HUES64 (cell line): ENCODE measurements at regions not wholly inside any gene's neighbourhood (a gene's known extent, or its start where the extent isn't known, plus 50 kb on each side); places are given as distances from the start of the nearest gene placed in this dataset.

Experiments
- H3K27ac ChIP-seq: 2 replicates; pipeline ENCODE4 v1.7.0; 2013; ENCODE audit warnings: low read depth, low read length, inconsistent platforms
- H3K27me3 ChIP-seq: 2 replicates; pipeline ENCODE4 v1.6.1; 2013; ENCODE audit warnings: mild to moderate bottlenecking, low read length; ENCODE audit not compliant: insufficient read depth
- H3K36me3 ChIP-seq: 2 replicates; pipeline ENCODE4 v1.6.1; 2013; ENCODE audit warnings: mild to moderate bottlenecking, low read length; ENCODE audit not compliant: insufficient read depth
- H3K4me1 ChIP-seq: 2 replicates; pipeline ENCODE4 v1.6.1; 2013; ENCODE audit warnings: mild to moderate bottlenecking, low read length, moderate library complexity; ENCODE audit not compliant: insufficient read depth
- H3K4me3 ChIP-seq: 2 replicates; pipeline ENCODE4 v1.5.1; 2013; ENCODE audit warnings: mild to moderate bottlenecking, low read length, moderate library complexity
- H3K9ac ChIP-seq: 2 replicates; pipeline ENCODE4 v1.6.1; 2013; ENCODE audit warnings: mild to moderate bottlenecking, low read depth, low read length
- H3K9me3 ChIP-seq: 2 replicates; pipeline ENCODE4 v1.6.1; 2013; ENCODE audit warnings: low read depth, low read length; ENCODE audit not compliant: insufficient read depth
- WGBS: fragments of 150-250, 120-280 bp; methylation state at CpG from one replicate; pipeline ENCODE4 v1.1.7; 2013; ENCODE audit warnings: missing lambda C conversion rate; 5-methylcytosine and 5-hydroxymethylcytosine counted together

- Histone ChIP-seq H3K9me3 (no peaks in the 10 kb centered on the region), H3K9ac (no peak overlapping the region), H3K4me3 (no peak overlapping the region), H3K27me3 (no peaks in the 10 kb centered on the region), H3K36me3 (no peaks in the 10 kb centered on the region), H3K4me1 (no peaks in the 10 kb centered on the region), H3K27ac (no peak overlapping the region)
- WGBS, result 90% methylated on average over 3 of the region's 3 CpGs
These were observed 121.3 kb upstream of the JUN start for GRCh38 chr1:58905126-58905490.

- H3K27ac ChIP-seq, result no peak overlapping the region
- H3K4me1 ChIP-seq, result no peaks in the 10 kb centered on the region
- H3K9ac ChIP-seq, result no peak overlapping the region
- 87% methylated on average over 3 of the region's 3 CpGs for WGBS
- H3K27me3 ChIP-seq, result no peaks in the 10 kb centered on the region
- H3K9me3 ChIP-seq, result no peaks in the 10 kb centered on the region
- H3K4me3 ChIP-seq, result no peak overlapping the region
- H3K36me3 ChIP-seq, result no peaks in the 10 kb centered on the region
These were observed 121.9 kb upstream of the JUN start for GRCh38 chr1:58905628-58906221.

GRCh38 chr1:58907398-58907797 lies 123.6 kb upstream of the JUN start:
- no peaks in the 10 kb centered on the region for H3K9me3 ChIP-seq
- WGBS, result 93% methylated on average over 3 of the region's 3 CpGs
- no peak overlapping the region for H3K27ac ChIP-seq
- no peak overlapping the region for H3K4me3 ChIP-seq
- no peaks in the 10 kb centered on the region for H3K27me3 ChIP-seq
- no peaks in the 10 kb centered on the region for H3K36me3 ChIP-seq
- H3K9ac ChIP-seq, result no peak overlapping the region
- H3K4me1 ChIP-seq, result no peaks in the 10 kb centered on the region

- H3K4me1 ChIP-seq, result no peaks in the 10 kb centered on the region
- no peak overlapping the region for H3K4me3 ChIP-seq
- H3K9ac ChIP-seq, result no peak overlapping the region
- H3K36me3 ChIP-seq, result no peaks in the 10 kb centered on the region
- no peak overlapping the region for H3K27ac ChIP-seq
- H3K27me3 ChIP-seq, result no peaks in the 10 kb centered on the region
- 100% methylated on average over 2 of the region's 3 CpGs for WGBS
- H3K9me3 ChIP-seq, result no peaks in the 10 kb centered on the region
These were observed 125.0 kb upstream of the JUN start for GRCh38 chr1:58908561-58909560.

- H3K27me3 ChIP-seq, result no peaks in the 10 kb centered on the region
- no peak overlapping the region for H3K27ac ChIP-seq
- H3K9me3 ChIP-seq, result peaks cover 8% of the 10 kb centered on the region; the same call in 1 of the 2 replicates
- no peaks in the 10 kb centered on the region for H3K4me1 ChIP-seq
- 95% methylated on average over 3 of the region's 3 CpGs for WGBS
- no peak overlapping the region for H3K4me3 ChIP-seq
- H3K9ac ChIP-seq, result no peak overlapping the region
- no peaks in the 10 kb centered on the region for H3K36me3 ChIP-seq
These were observed 126.3 kb upstream of the JUN start for GRCh38 chr1:58909914-58910681.

GRCh38 chr1:58911841-58912499 lies 128.1 kb upstream of the JUN start:
- 90% methylated on average over 6 of the region's 7 CpGs for WGBS
- peaks cover 17% of the 10 kb centered on the region for H3K9me3 ChIP-seq
- H3K36me3 ChIP-seq, result no peaks in the 10 kb centered on the region

GRCh38 chr1:58914925-58915324 lies 131.1 kb upstream of the JUN start:
- H3K27ac ChIP-seq, result no peak overlapping the region
- H3K9ac ChIP-seq, result no peak overlapping the region
- no peaks in the 10 kb centered on the region for H3K4me1 ChIP-seq
- no peaks in the 10 kb centered on the region for H3K27me3 ChIP-seq
- H3K36me3 ChIP-seq, result no peaks in the 10 kb centered on the region
- no peak overlapping the region for H3K4me3 ChIP-seq
- peaks cover 17% of the 10 kb centered on the region for H3K9me3 ChIP-seq

More at GRCh38 chr1:58911841-58912499, 128.1 kb upstream of the JUN start:
- Histone ChIP-seq H3K4me1 (no peaks in the 10 kb centered on the region), H3K27ac (no peak overlapping the region), H3K27me3 (no peaks in the 10 kb centered on the region), H3K4me3 (no peak overlapping the region), H3K9ac (no peak overlapping the region)

- Histone ChIP-seq H3K4me1 (no peaks in the 10 kb centered on the region), H3K27me3 (no peaks in the 10 kb centered on the region), H3K4me3 (no peak overlapping the region), H3K9me3 (peaks cover 17% of the 10 kb centered on the region), H3K36me3 (no peaks in the 10 kb centered on the region), H3K9ac (no peak overlapping the region), H3K27ac (no peak overlapping the region)
- 100% methylated on average over 1 of the region's 4 CpGs for WGBS
These were observed 133.6 kb upstream of the JUN start for GRCh38 chr1:58917436-58917835.

GRCh38 chr1:58919226-58919958 lies 135.5 kb upstream of the JUN start:
- Histone ChIP-seq H3K27ac (no peak overlapping the region), H3K4me3 (no peak overlapping the region), H3K36me3 (no peaks in the 10 kb centered on the region), H3K4me1 (no peaks in the 10 kb centered on the region), H3K9me3 (peaks cover 16% of the 10 kb centered on the region), H3K27me3 (no peaks in the 10 kb centered on the region), H3K9ac (no peak overlapping the region)
- 95% methylated on average over 9 of the region's 9 CpGs for WGBS

- H3K9ac ChIP-seq, result no peak overlapping the region
- peaks cover 10% of the 10 kb centered on the region for H3K9me3 ChIP-seq
- H3K4me3 ChIP-seq, result no peak overlapping the region
- no peaks in the 10 kb centered on the region for H3K27me3 ChIP-seq
- H3K36me3 ChIP-seq, result no peaks in the 10 kb centered on the region
- WGBS, result 93% methylated on average over 4 of the region's 4 CpGs
- H3K4me1 ChIP-seq, result no peaks in the 10 kb centered on the region
- H3K27ac ChIP-seq, result no peak overlapping the region
These were observed 136.1 kb upstream of the JUN start for GRCh38 chr1:58919959-58920321.
